Left cardiac atrium (tissue), 4 donors: ENCODE measurements at regions not wholly inside any gene's neighbourhood (a gene's known extent, or its start where the extent isn't known, plus 50 kb on each side); places are given as distances from the start of the nearest gene placed in this dataset.
"Not testable (repeated sequence)": the region's sequence is repeated elsewhere in the genome, so short reads cannot be mapped to it uniquely, and the experiment has no call there.

Experiments
- ATAC-seq, 2 donors: fragments of 200-7000 bp; cut with Tn5 transposase; one replicate each; pipeline ENCODE4 v1.9.1; 2020; ENCODE audit warnings: mild to moderate bottlenecking in 2 of 2, moderate library complexity in 2 of 2
- DNase-seq: peaks from one replicate; pipeline ENCODE4 v3.0.0-alpha.2; 2020
- intact Hi-C, 2 donors: fragments of 100-400 bp; cut with DNase I; formaldehyde crosslinking; loops; one replicate each; pipeline versions ENCODE4 v1.14.1 to v1.15.1; 2022 to 2023
- donor health status: DM: no; HTN: yes; CAD: no.
- donor health status: DM: no; HTN: yes; CAD: no; lungs with severe emphysema.
- donor health status: DM: yes; HTN: yes; CAD: no.
- donor health status: Dilated cardiomyopathy.

- intact Hi-C loops, DNase-seq, ATAC-seq: not testable (repeated sequence)
These were observed 68.6 kb upstream of the IZUMO1R start for GRCh38 chr11:94235772-94236171.

GRCh38 chr11:94236416-94236815 lies 68.0 kb upstream of the IZUMO1R start:
- intact Hi-C loops, DNase-seq, ATAC-seq: not testable (repeated sequence)

- DNase-seq: peak; percentile 48
- ATAC-seq, intact Hi-C loops: not testable (repeated sequence)
These were observed 66.8 kb upstream of the IZUMO1R start for GRCh38 chr11:94237447-94238153.

- DNase-seq: peak; percentile 46
- intact Hi-C loops, ATAC-seq: not testable (repeated sequence)
These were observed 66.1 kb upstream of the IZUMO1R start for GRCh38 chr11:94238154-94238735.

DNA sequence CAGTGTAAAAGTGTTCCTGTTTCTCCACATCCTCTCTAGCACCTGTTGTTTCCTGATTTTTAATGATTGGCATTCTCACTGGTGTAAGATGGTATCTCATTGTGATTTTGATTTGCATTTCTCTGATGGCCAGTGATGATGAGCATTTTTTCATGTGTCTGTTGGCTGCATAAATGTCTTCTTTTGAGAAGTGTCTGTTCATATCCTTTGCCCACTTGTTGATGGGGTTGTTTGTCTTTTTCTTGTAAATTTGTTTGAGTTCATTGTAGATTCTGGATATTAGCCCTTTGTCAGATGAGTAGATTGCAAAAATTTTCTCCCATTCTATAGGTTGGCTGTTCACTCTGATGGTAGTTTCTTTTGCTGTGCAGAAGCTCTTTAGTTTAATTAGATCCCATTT lies 65.6 kb upstream of the IZUMO1R start:
- intact Hi-C loops, ATAC-seq: not testable (repeated sequence)

DNA sequence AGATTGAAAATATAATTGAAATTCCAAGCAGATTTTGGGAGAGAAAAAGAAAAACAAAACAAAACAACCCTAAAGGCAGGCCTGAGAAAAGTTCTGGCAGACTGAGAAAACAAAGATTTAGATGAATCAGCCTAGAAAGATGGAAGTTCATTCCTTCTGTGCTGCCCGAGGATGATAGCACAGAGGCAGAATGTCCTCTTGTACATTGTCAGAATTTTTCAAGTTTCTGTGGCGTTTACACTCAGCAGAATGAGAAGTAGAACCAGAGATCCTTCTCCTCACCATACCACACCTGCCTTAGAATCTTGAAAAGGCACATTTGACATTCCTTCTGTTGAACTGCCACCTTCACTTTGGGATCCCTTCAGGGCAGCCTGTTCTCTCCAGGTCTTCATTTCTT lies 62.5 kb upstream of the IZUMO1R start:
- intact Hi-C loops: no loop called here
- no peak for ATAC-seq
- DNase-seq: no peak

More for the DNA sequence above, 65.6 kb upstream of the IZUMO1R start:
- not testable (repeated sequence) for DNase-seq

- intact Hi-C loops: no loop called here
These were observed 60.5 kb upstream of the IZUMO1R start for GRCh38 chr11:94243571-94244515.

GRCh38 chr11:94245121-94245520 lies 59.3 kb upstream of the IZUMO1R start:
- intact Hi-C loops: no loop called here
- DNase-seq: no peak
- ATAC-seq: no peak

More at GRCh38 chr11:94243571-94244515, 60.5 kb upstream of the IZUMO1R start:
- ATAC-seq (no peak), DNase-seq (no peak)

- DNase-seq: not testable (repeated sequence)
These were observed 56.1 kb upstream of the IZUMO1R start for GRCh38 chr11:94248301-94248700.

DNA sequence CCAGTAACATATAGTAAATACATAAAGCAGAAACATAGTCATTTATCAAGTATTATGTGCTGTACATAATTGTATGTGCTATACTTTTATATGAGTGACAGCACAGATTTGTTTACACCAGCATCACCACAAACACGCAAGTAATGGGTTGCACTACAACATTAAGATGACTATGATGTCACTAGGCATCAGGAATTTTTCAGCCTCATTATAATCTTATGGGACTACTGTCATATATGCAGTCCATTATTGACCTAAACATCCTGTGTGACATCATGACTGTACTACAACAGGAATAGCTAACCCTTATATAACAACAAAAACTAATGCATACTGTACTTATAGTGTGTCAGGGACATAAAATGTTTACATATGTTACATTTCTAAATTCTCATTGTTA lies 50.2 kb upstream of the IZUMO1R start:
- DNase-seq: no peak
- no peak for ATAC-seq
- intact Hi-C loops: no loop called here

More at GRCh38 chr11:94248301-94248700, 56.1 kb upstream of the IZUMO1R start:
- ATAC-seq, intact Hi-C loops: not testable (repeated sequence)
